ENCODE measurements at regions not wholly inside any gene's neighbourhood (a gene's known extent, or its start where the extent isn't known, plus 50 kb on each side); places are given as distances from the start of the nearest gene placed in this dataset.

GRCh38 chr9:85471791-85472190 lies 270.0 kb downstream of the AGTPBP1 start:
- TF ChIP-seq, protein P1, sequence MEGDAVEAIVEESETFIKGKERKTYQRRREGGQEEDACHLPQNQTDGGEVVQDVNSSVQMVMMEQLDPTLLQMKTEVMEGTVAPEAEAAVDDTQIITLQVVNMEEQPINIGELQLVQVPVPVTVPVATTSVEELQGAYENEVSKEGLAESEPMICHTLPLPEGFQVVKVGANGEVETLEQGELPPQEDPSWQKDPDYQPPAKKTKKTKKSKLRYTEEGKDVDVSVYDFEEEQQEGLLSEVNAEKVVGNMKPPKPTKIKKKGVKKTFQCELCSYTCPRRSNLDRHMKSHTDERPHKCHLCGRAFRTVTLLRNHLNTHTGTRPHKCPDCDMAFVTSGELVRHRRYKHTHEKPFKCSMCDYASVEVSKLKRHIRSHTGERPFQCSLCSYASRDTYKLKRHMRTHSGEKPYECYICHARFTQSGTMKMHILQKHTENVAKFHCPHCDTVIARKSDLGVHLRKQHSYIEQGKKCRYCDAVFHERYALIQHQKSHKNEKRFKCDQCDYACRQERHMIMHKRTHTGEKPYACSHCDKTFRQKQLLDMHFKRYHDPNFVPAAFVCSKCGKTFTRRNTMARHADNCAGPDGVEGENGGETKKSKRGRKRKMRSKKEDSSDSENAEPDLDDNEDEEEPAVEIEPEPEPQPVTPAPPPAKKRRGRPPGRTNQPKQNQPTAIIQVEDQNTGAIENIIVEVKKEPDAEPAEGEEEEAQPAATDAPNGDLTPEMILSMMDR (IDR thresholded peaks at IDR 0.05; ENCODE audit: low read length) = no peak
- TF ChIP-seq EZH2 (IDR thresholded peaks at IDR 0.05; ENCODE audit: borderline replicate concordance, low read length) = no peak
